GM20000 (cell line): ENCODE measurements at regions not wholly inside any gene's neighbourhood (a gene's known extent, or its start where the extent isn't known, plus 50 kb on each side); places are given as distances from the start of the nearest gene placed in this dataset.

Experiments used
- DNase-seq: peaks from one replicate; pipeline ENCODE4 v3.0.0; 2012; ENCODE audit warnings: low spot score
- TF ChIP-seq, protein P1 (sequence below): IDR thresholded peaks from 2 replicates; pipeline ENCODE4 v1.5.1; 2012; ENCODE audit warnings: mild to moderate bottlenecking, control low read depth; ENCODE audit errors: extremely low read depth, missing control alignments

GRCh38 chr1:69070660-69071373 is 496.9 kb upstream of the LRRC7 start:
- TF ChIP-seq, protein P1, sequence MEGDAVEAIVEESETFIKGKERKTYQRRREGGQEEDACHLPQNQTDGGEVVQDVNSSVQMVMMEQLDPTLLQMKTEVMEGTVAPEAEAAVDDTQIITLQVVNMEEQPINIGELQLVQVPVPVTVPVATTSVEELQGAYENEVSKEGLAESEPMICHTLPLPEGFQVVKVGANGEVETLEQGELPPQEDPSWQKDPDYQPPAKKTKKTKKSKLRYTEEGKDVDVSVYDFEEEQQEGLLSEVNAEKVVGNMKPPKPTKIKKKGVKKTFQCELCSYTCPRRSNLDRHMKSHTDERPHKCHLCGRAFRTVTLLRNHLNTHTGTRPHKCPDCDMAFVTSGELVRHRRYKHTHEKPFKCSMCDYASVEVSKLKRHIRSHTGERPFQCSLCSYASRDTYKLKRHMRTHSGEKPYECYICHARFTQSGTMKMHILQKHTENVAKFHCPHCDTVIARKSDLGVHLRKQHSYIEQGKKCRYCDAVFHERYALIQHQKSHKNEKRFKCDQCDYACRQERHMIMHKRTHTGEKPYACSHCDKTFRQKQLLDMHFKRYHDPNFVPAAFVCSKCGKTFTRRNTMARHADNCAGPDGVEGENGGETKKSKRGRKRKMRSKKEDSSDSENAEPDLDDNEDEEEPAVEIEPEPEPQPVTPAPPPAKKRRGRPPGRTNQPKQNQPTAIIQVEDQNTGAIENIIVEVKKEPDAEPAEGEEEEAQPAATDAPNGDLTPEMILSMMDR = no peak
- DNase-seq = no peak

DNA sequence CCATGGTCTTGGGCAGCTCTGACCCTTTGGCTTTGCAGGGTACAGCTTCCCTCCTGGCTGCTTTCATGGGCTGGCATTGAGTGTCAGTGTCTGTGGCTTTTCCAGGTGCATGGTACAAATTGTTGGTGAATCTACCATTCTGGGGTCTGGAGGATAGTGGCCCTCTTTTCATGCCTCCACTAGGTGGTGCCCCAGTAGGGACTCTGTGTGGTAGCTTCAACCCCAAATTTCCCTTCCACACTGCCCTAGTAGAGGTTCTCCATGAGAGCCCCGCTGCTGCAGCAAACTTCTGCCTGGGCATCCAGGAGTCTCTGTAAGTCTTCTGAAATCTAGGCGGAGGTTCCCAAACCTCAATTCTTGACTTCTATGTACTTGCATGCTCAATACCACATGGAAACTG is 494.5 kb upstream of the LRRC7 start:
- TF ChIP-seq, protein P1 = no peak
- no peak for DNase-seq

- TF ChIP-seq, protein P1 = no peak
- no peak for DNase-seq
Observed at GRCh38 chr1:69076631-69077030, 491.1 kb upstream of the LRRC7 start.

DNA sequence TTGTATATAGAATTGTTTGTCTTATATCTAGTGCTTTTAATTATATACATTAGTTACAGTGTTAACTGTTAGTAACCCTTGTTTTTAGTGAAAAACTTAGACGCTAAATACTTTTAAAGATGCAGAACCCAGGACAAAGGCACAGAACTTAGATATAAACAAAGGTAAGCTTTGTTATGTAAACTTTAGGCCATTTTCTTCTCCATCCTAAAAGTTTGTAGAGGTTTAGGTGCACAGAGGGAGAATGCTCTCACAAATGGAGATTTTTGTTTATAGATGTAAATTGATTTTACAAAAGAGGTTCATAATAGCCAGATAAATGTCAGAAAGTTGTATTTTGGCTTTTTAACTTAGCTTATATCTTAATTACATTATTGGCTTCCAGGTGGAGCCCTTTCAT is 490.5 kb upstream of the LRRC7 start:
- DNase-seq = no peak
- TF ChIP-seq, protein P1 = no peak

DNA sequence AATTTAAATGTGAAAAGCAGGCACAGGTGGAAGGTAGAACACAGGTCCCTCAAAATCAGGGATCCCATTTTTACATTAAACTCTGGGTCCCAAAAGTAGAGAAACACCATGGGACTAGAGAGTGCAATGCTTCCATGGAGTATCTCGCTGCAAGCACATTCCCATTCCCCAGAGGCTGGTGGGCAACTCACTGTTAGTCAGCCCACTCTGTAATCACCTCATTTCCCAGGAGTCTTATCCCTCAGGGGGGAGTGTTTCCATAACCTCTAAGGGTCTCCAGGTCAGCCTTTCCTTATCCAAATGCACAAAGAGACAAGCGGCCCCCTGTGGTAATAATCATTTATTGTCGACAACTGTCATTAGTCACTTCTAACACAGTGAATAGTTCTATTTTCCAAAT is 490.1 kb upstream of the LRRC7 start:
- DNase-seq = no peak
- TF ChIP-seq, protein P1 = no peak

- TF ChIP-seq, protein P1 = no peak
- DNase-seq = no peak
Observed at GRCh38 chr1:69081668-69082067, 486.1 kb upstream of the LRRC7 start.

- TF ChIP-seq, protein P1 = no peak
- no peak for DNase-seq
Observed at GRCh38 chr1:69082312-69082711, 485.4 kb upstream of the LRRC7 start.
